ENCODE measurements at regions not wholly inside any gene's neighbourhood (a gene's known extent, or its start where the extent isn't known, plus 50 kb on each side); places are given as distances from the start of the nearest gene placed in this dataset.

DNA sequence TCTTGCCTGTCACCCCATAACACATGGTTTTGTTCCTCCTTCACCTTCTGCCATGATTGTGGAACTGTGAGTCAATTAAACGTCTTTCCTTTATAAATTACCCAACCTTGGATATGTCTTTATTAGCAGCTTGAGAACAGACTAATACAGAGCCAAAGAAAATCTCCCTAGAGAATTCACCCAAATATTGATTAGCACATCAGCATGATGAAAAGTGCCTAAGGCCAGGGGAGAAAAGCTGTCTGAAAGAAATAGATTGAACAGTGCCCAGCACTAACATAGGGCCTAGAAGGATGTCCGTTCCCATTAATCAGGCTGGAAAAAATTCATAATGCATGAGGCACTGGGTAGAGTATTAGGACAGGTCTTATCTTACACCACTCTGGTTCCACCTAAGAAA, 111.9 kb upstream of the CALN1 start:
- DNase-seq (ENCODE audit: low spot score) = no peak
- intact Hi-C loops (cut with DNase I) = no loop called here

DNA sequence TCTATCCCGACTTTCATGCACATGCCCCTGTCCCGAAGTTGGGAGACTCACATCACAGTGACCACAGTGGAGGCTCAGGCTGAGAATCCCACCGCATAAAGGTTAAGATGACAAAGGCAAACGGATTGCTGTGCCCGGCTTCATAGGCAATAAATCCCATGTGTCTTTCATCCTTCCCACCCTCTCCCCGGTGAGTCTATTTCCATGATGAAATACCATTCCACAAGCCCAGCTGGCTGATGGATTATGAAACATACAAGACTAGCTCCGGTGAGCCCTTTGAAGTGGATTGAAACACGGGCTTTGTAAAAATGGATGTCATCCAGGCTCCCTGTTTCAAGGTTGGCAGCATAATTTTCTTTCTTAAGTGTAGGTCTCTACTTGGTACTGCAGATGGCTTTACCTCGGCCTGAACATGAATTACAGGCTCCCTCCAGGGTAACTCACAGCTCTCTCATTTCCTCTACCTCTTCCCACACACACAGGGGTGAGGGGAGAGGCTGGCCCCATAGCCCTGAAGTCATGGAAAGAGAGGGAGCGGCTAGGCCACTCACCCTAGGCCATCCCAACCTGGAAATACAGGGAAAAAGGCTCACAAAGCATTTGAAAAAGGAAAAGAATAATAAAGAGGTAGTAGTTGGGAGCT, 92.0 kb upstream of the CALN1 start:
- DNase-seq (ENCODE audit: low spot score) (no peak), ATAC-seq (no peak)
- intact Hi-C loops (cut with DNase I) = no loop called here

More for the DNA sequence above, 111.9 kb upstream of the CALN1 start:
- no peak for ATAC-seq

DNA sequence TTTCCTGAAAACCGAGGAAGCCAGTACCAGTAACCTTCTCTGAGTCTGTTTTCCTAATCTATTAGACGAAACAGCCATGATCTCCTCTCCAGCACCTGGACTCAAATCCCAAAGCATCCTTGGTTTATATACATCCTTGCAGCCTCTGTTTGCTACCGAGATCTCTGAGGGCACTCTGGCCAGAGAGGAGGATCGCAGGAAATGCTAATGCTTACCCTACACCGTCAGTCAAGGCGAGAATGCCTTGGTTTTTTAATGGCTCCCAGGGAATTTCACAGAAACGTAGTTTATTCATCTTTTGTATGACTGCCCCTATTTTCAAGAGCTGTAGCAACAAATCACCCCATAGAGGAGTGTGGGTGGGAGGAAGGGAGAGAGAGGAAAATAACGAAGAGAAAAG, 91.5 kb upstream of the CALN1 start:
- intact Hi-C loops (cut with DNase I) = no loop called here
- no peak for ATAC-seq
- no peak for DNase-seq (ENCODE audit: low spot score)

DNA sequence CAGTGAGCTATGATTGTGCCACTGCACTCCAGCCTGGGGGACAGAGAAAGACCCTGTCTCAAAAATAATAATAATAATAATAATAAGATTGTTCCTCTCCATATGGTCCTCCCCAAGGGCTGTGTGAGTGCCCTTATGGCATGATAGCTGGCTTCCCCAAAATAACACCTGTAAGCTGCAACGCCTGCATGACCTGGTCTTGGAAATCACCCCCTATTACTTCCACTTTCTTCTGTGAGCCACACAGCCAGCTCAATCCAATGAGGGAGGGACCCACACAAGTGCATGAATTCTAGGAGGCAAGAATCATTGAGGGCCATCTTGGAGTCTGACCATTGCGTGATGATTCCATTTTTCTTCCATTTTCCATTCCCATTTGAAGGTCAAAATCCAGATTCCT, 82.7 kb upstream of the CALN1 start:
- no peak for DNase-seq (ENCODE audit: low spot score)
- no peak for ATAC-seq
- intact Hi-C loops (cut with DNase I) = no loop called here

DNA sequence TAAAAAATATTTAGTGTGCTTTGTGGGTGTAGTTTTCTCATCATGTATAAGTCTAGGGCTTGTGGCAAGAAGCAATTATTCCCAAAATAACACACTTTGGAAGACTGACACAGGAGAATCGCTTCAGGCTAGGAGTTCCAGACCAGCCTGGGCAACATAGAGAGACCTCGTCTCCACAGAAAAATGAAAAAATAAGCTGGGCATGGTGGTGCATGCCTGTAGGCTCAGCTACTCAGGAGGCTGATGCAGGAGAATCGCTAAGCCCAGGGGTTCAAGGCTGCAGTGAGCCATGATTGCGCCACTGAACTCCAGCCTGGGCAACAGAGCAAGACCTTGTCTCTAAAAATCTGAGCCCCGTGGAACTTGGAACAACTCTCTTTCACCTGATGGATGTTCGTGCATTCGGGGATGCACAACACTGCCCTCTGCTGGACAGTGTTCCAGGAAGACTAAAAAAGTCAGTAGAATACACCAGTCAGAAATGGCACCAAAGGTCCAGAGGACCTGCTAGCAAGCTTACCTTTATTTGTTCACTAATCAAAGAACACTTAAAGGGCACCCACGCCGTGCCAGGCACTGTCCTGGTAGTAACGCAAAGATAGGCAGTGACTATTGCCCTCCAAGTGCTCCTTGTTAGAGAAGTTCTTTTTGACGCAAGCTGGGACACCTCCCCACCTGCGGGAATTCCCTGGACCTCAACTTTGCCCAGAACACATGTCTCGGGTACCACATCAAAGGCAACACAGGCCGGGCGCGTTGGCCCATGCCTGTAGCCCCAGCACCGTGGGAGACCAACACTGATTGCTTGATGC, 81.9 kb upstream of the CALN1 start:
- intact Hi-C loops (cut with DNase I) = no loop called here
- ATAC-seq = no peak
- peak; percentile 76 for DNase-seq (ENCODE audit: low spot score)

DNA sequence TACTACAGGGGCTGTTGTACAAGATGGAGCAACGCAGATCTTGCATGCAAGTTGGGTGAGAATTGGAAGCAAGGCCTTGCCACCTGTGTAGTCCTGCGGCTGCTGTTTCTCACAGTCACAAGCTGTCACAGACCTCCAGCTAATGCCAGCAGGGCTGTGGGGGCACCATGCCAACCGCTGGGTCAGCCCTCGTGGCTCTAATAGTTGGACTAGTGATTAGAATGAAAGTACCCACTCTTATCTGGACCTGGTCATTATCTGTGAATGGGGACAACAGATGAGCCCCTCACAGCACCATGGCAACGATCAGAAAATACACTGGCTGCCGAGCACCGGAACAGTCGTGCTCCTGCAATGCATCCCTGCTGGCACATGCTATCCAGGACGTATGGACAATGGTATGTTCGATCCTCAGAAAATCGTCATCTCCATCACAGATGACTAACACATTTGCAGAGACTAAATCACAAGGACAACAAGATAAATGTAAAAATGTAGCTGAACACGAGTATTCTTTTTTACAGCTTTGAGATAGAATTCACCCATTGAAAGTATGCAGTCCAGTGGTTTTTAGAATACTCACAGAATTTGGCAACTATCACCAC, 80.4 kb upstream of the CALN1 start:
- intact Hi-C loops (cut with DNase I) = no loop called here
- ATAC-seq (no peak), DNase-seq (ENCODE audit: low spot score) (no peak)

DNA sequence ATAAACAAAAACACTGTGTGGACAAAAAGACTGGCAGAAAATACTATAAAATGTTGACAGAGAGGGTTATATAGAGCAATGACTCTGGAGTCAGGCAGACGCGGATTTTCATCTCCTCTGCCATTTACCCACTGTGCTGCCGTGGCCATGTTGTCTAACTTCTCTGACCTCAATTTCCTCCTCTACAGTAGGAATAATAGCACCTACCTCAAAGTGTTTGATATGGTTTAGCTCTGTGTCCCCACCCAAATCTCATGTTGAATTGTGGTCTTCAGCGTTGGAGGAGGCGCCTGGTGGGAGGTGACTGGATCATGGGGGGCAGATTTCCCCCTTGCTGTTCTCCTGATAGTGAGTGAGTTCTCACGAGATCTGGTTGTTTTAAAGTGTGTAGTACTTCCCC, 78.2 kb upstream of the CALN1 start:
- DNase-seq (ENCODE audit: low spot score) (no peak), ATAC-seq (no peak)
- intact Hi-C loops (cut with DNase I) = no loop called here

DNA sequence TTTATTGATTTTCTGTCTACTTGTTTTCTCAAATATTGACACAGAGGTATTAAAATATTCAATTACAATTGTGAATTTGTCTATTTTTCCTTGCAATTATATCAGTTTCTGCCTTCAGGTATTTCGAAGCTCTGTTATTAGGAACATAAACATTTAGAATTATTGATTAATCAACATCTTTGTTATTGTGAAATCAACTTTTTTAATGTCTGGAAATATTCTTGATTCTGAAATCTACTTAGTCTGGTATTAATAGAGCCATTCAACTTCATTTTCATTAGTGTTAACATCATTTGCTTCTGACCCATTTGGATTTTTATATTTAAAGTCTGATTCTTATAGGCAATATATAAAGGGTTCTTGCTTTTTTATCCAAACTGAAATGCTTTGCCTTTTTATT, 69.8 kb upstream of the CALN1 start:
- ATAC-seq (no peak), DNase-seq (ENCODE audit: low spot score) (no peak)
- intact Hi-C loops (cut with DNase I) = no loop called here

DNA sequence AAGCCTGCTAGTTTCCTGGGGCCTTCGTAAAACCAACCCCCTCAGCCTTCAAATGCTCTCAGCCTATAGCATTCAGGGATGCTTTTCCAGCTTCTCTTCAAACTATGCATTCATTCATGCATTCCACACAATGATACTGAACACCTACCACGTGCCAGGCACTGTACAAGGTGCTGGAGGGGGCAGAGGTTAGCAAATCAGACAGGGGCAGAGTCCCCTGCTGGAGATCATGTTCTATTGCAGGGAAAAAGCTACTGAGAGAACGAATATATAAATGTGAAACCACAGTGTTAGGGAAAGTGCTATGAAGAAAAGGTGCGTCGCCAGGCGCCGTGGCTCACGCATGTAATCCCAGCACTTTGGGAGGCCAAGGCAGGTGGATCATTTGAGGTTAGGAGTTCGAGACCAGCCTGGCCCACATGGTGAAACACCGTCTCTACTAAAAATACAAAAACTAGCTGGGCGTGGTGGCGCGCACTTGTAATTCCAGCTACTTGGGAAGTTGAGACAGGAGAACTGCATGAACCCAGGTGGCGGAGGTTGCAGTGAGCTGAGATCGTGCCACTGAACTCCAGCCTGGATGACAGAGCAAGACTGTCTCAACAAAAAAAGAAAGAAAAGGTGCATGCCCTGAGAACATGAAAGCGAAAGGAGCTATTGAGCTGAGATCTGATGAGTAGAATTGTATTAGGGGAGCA, 64.6 kb upstream of the CALN1 start:
- DNase-seq (ENCODE audit: low spot score) (no peak), ATAC-seq (no peak)
- intact Hi-C loops (cut with DNase I) = no loop called here

DNA sequence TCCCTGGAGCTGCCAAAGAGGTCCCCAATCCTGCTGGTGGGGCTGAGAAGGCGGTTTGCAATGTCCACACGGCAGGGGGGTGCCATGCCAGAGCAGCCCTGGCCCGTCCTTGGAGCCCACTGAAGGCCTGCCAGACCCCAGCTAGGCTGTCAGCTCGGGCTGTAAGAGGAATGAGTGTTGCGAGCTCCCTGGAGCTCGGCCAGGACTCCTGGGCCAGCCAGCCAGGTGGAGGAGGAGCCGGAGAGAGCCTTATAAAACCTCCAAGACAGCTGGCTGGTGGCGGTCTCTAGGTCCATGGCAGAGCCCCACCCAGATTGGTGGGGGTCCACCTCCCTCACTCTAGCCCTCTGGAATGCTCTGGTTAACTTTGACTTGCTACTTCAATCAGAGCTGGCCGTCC, 55.1 kb upstream of the CALN1 start:
- ATAC-seq (no peak), DNase-seq (ENCODE audit: low spot score) (no peak)
- intact Hi-C loops (cut with DNase I) = no loop called here

DNA sequence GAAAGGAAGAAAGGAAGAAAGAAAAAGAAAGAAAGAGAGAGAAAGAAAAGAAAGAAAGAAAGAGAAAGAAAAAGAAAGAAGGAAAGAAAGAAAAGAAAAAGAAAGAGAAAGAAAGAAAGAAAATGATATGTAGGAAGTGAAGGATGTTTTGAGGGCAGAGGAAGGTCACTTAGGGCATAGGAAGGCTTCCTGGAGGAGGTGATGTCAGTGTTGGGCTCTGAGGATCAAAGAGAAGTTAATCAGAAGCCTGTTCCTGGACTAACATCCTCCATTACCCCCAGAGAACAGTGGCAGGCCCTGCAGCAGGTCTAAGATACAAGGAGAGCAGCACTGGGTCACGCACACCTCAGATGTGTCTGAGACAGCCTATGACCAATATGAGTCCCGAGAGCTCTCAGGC, 54.7 kb upstream of the CALN1 start:
- intact Hi-C loops (cut with DNase I) = no loop called here
- ATAC-seq = no peak
- no peak for DNase-seq (ENCODE audit: low spot score)

DNA sequence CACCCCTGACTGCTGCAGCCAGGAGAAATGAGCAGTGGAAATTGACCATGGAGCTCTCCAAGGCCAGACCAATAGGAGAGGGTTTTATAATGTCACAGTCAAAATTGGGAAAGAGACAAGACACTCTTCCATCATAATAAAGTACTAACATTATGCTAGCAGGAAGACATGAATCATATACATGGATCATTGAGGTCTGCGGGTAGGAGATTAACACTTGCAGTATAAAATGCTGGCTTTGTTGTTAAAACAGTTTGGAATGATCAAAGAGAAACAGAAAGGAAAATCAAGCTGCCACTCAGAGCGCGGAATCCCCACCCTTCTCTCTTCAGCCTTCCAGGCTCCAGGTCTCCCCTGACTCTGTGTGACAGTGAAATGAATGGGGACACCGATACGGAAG, 53.4 kb upstream of the CALN1 start:
- ATAC-seq = no peak
- intact Hi-C loops (cut with DNase I) = no loop called here
- no peak for DNase-seq (ENCODE audit: low spot score)

DNA sequence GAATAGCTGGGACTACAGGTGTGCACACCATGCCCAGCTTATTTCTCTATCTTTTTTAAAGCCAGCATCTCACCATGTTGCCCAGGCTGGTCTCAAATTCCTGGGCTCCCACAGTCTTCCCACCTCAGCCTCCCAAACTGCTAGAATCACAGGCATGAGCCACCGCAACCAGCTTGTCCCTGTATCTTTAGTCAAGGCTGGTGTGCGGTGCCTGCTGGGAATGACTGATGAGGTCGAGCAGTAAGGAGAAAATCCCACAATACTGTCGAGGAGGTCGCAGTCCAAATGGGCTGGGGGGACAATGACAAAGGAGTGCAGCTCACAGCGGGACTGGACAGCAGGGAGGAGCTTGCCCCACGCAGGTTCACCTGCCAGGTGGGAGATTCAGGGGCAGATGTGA, 50.2 kb upstream of the CALN1 start:
- DNase-seq (ENCODE audit: low spot score) (no peak), ATAC-seq (no peak)
- intact Hi-C loops (cut with DNase I) = no loop called here

Measured in sciatic nerve (tissue), 2 donors.